IPS-18a (cell line): ENCODE measurements at regions not wholly inside any gene's neighbourhood (a gene's known extent, or its start where the extent isn't known, plus 50 kb on each side); places are given as distances from the start of the nearest gene placed in this dataset.

Experiments
- H3K27ac ChIP-seq: one replicate; pipeline ENCODE4 v1.5.1; 2013; ENCODE audit warnings: low read length
- H3K27me3 ChIP-seq: one replicate; pipeline ENCODE4 v1.6.1; 2013; ENCODE audit warnings: mild to moderate bottlenecking, low read length; ENCODE audit not compliant: control insufficient read depth, insufficient read depth
- H3K36me3 ChIP-seq: one replicate; pipeline ENCODE4 v1.6.1; 2013; ENCODE audit warnings: low read depth, low read length; ENCODE audit not compliant: control insufficient read depth
- H3K4me1 ChIP-seq: one replicate; pipeline ENCODE4 v1.6.1; 2013; ENCODE audit warnings: low read depth, low read length; ENCODE audit not compliant: control insufficient read depth
- H3K4me3 ChIP-seq: one replicate; pipeline ENCODE4 v1.5.1; 2013; ENCODE audit warnings: low read length
- H3K9ac ChIP-seq: one replicate; pipeline ENCODE4 v1.6.1; 2013; ENCODE audit warnings: mild to moderate bottlenecking, low read length, moderate library complexity
- H3K9me3 ChIP-seq: one replicate; pipeline ENCODE4 v1.6.1; 2013; ENCODE audit warnings: low read depth, low read length; ENCODE audit not compliant: control insufficient read depth

- no peaks in the 10 kb centered on the region for H3K4me1 ChIP-seq
These were observed 76.2 kb upstream of the PTPN3 start for GRCh38 chr9:109574061-109574882.

GRCh38 chr9:109576762-109577161 lies 78.7 kb upstream of the PTPN3 start:
- H3K27ac ChIP-seq = no peak overlapping the region
- no peaks in the 10 kb centered on the region for H3K9me3 ChIP-seq
- no peak overlapping the region for H3K4me3 ChIP-seq
- no peaks in the 10 kb centered on the region for H3K36me3 ChIP-seq
- H3K27me3 ChIP-seq = no peaks in the 10 kb centered on the region
- H3K4me1 ChIP-seq = no peaks in the 10 kb centered on the region
- no peak overlapping the region for H3K9ac ChIP-seq

More at GRCh38 chr9:109574061-109574882, 76.2 kb upstream of the PTPN3 start:
- H3K27me3 ChIP-seq = no peaks in the 10 kb centered on the region
- no peaks in the 10 kb centered on the region for H3K36me3 ChIP-seq
- no peak overlapping the region for H3K9ac ChIP-seq
- H3K27ac ChIP-seq = no peak overlapping the region
- no peak overlapping the region for H3K4me3 ChIP-seq
- no peaks in the 10 kb centered on the region for H3K9me3 ChIP-seq

GRCh38 chr9:109579191-109579948 lies 81.3 kb upstream of the PTPN3 start:
- Histone ChIP-seq H3K36me3 (no peaks in the 10 kb centered on the region), H3K4me3 (no peak overlapping the region), H3K27me3 (no peaks in the 10 kb centered on the region), H3K9ac (no peak overlapping the region), H3K4me1 (no peaks in the 10 kb centered on the region), H3K9me3 (no peaks in the 10 kb centered on the region), H3K27ac (no peak overlapping the region)

- no peak overlapping the region for H3K9ac ChIP-seq
- H3K36me3 ChIP-seq = no peaks in the 10 kb centered on the region
- H3K4me3 ChIP-seq = no peak overlapping the region
- H3K27me3 ChIP-seq = no peaks in the 10 kb centered on the region
- H3K27ac ChIP-seq = no peak overlapping the region
- no peaks in the 10 kb centered on the region for H3K9me3 ChIP-seq
- H3K4me1 ChIP-seq = no peaks in the 10 kb centered on the region
These were observed 84.3 kb upstream of the PTPN3 start for GRCh38 chr9:109582386-109582785.

- Histone ChIP-seq H3K27ac (no peak overlapping the region), H3K4me3 (no peak overlapping the region), H3K27me3 (no peaks in the 10 kb centered on the region), H3K36me3 (no peaks in the 10 kb centered on the region), H3K9ac (no peak overlapping the region), H3K4me1 (no peaks in the 10 kb centered on the region), H3K9me3 (no peaks in the 10 kb centered on the region)
These were observed 86.1 kb upstream of the PTPN3 start for GRCh38 chr9:109584205-109584604.

- H3K27ac ChIP-seq = no peak overlapping the region
- H3K36me3 ChIP-seq = no peaks in the 10 kb centered on the region
- no peaks in the 10 kb centered on the region for H3K27me3 ChIP-seq
- no peak overlapping the region for H3K9ac ChIP-seq
- no peaks in the 10 kb centered on the region for H3K4me1 ChIP-seq
- H3K4me3 ChIP-seq = no peak overlapping the region
- no peaks in the 10 kb centered on the region for H3K9me3 ChIP-seq
These were observed 87.7 kb upstream of the PTPN3 start for GRCh38 chr9:109585796-109586195.

- no peak overlapping the region for H3K4me3 ChIP-seq
- no peaks in the 10 kb centered on the region for H3K36me3 ChIP-seq
- no peaks in the 10 kb centered on the region for H3K27me3 ChIP-seq
- no peak overlapping the region for H3K9ac ChIP-seq
- H3K4me1 ChIP-seq = no peaks in the 10 kb centered on the region
- H3K27ac ChIP-seq = no peak overlapping the region
- H3K9me3 ChIP-seq = no peaks in the 10 kb centered on the region
These were observed 88.9 kb upstream of the PTPN3 start for GRCh38 chr9:109586993-109587392.

- no peak overlapping the region for H3K4me3 ChIP-seq
- no peaks in the 10 kb centered on the region for H3K9me3 ChIP-seq
- no peaks in the 10 kb centered on the region for H3K4me1 ChIP-seq
- H3K9ac ChIP-seq = no peak overlapping the region
- no peaks in the 10 kb centered on the region for H3K27me3 ChIP-seq
- H3K36me3 ChIP-seq = no peaks in the 10 kb centered on the region
- H3K27ac ChIP-seq = no peak overlapping the region
These were observed 90.3 kb upstream of the PTPN3 start for GRCh38 chr9:109588415-109588814.

GRCh38 chr9:109590966-109591365 lies 92.9 kb upstream of the PTPN3 start:
- H3K9ac ChIP-seq = no peak overlapping the region
- H3K36me3 ChIP-seq = no peaks in the 10 kb centered on the region
- no peak overlapping the region for H3K4me3 ChIP-seq
- no peaks in the 10 kb centered on the region for H3K9me3 ChIP-seq
- no peaks in the 10 kb centered on the region for H3K27me3 ChIP-seq
- H3K4me1 ChIP-seq = no peaks in the 10 kb centered on the region
- no peak overlapping the region for H3K27ac ChIP-seq

- Histone ChIP-seq H3K27ac (no peak overlapping the region), H3K36me3 (no peaks in the 10 kb centered on the region), H3K27me3 (no peaks in the 10 kb centered on the region), H3K4me3 (no peak overlapping the region), H3K9ac (no peak overlapping the region), H3K9me3 (no peaks in the 10 kb centered on the region), H3K4me1 (no peaks in the 10 kb centered on the region)
These were observed 93.6 kb upstream of the PTPN3 start for GRCh38 chr9:109591691-109592090.

- Histone ChIP-seq H3K9ac (no peak overlapping the region), H3K27ac (no peak overlapping the region), H3K9me3 (no peaks in the 10 kb centered on the region), H3K4me1 (no peaks in the 10 kb centered on the region), H3K4me3 (no peak overlapping the region), H3K27me3 (no peaks in the 10 kb centered on the region), H3K36me3 (no peaks in the 10 kb centered on the region)
These were observed 95.5 kb upstream of the PTPN3 start for GRCh38 chr9:109593612-109594011.

- Histone ChIP-seq H3K9ac (no peak overlapping the region), H3K9me3 (no peaks in the 10 kb centered on the region), H3K4me3 (no peak overlapping the region), H3K27ac (no peak overlapping the region), H3K4me1 (no peaks in the 10 kb centered on the region), H3K27me3 (no peaks in the 10 kb centered on the region), H3K36me3 (no peaks in the 10 kb centered on the region)
These were observed 99.4 kb upstream of the PTPN3 start for GRCh38 chr9:109597496-109597895.
